Activated CD4-positive, alpha-beta T cell treated with anti-CD3 and anti-CD28 coated beads, Interleukin-2, amount 50 U/mL, for 48 hours (primary cell): ENCODE measurements at regions not wholly inside any gene's neighbourhood (a gene's known extent, or its start where the extent isn't known, plus 50 kb on each side); places are given as distances from the start of the nearest gene placed in this dataset.

Experiments used
- DNase-seq, 2 experiments: peaks; one replicate each; pipeline ENCODE4 v3.0.0-alpha.2; 2020

GRCh38 chr2:13019781-13020180 is 303.0 kb downstream of the TRIB2 start:
- DNase-seq, result no peak

- no peak for DNase-seq
Observed at GRCh38 chr2:13020469-13020868, 303.7 kb downstream of the TRIB2 start.

GRCh38 chr2:13021470-13021957 is 304.8 kb downstream of the TRIB2 start:
- DNase-seq, result no peak

GRCh38 chr2:13030606-13031005 is 313.9 kb downstream of the TRIB2 start:
- no peak for DNase-seq

GRCh38 chr2:13034861-13035260 is 318.1 kb downstream of the TRIB2 start:
- no peak for DNase-seq

GRCh38 chr2:13035866-13036265 is 319.1 kb downstream of the TRIB2 start:
- no peak for DNase-seq

GRCh38 chr2:13040043-13040442 is 323.3 kb downstream of the TRIB2 start:
- DNase-seq, result no peak

- DNase-seq, result no peak
Observed at GRCh38 chr2:13046557-13047165, 329.9 kb downstream of the TRIB2 start.

- DNase-seq, result no peak
Observed at GRCh38 chr2:13050764-13051163, 334.0 kb downstream of the TRIB2 start.

GRCh38 chr2:13052547-13052946 is 335.8 kb downstream of the TRIB2 start:
- no peak for DNase-seq

GRCh38 chr2:13056259-13056843 is 339.6 kb downstream of the TRIB2 start:
- no peak for DNase-seq

- no peak for DNase-seq
Observed at GRCh38 chr2:13057671-13058070, 340.9 kb downstream of the TRIB2 start.

- no peak for DNase-seq
Observed at GRCh38 chr2:13066676-13067075, 349.9 kb downstream of the TRIB2 start.

- DNase-seq, result no peak
Observed at GRCh38 chr2:13067508-13067907, 350.8 kb downstream of the TRIB2 start.

- DNase-seq, result no peak
Observed at GRCh38 chr2:13089971-13090370, 373.2 kb downstream of the TRIB2 start.

GRCh38 chr2:13091455-13091854 is 374.7 kb downstream of the TRIB2 start:
- no peak for DNase-seq

GRCh38 chr2:13091861-13092378 is 375.2 kb downstream of the TRIB2 start:
- no peak for DNase-seq

GRCh38 chr2:13093416-13093991 is 376.8 kb downstream of the TRIB2 start:
- DNase-seq, result no peak

- no peak for DNase-seq
Observed at GRCh38 chr2:13102397-13103063, 385.8 kb downstream of the TRIB2 start.

- no peak for DNase-seq
Observed at GRCh38 chr2:13103151-13103550, 386.4 kb downstream of the TRIB2 start.

GRCh38 chr2:13103778-13104493 is 387.2 kb downstream of the TRIB2 start:
- DNase-seq, result no peak

- DNase-seq, result no peak
Observed at GRCh38 chr2:13104723-13105122, 388.0 kb downstream of the TRIB2 start.

- no peak for DNase-seq
Observed at GRCh38 chr2:13106302-13106701, 389.6 kb downstream of the TRIB2 start.
